KMS-11 (cell line): ENCODE measurements at regions not wholly inside any gene's neighbourhood (a gene's known extent, or its start where the extent isn't known, plus 50 kb on each side); places are given as distances from the start of the nearest gene placed in this dataset.

ENCODE experiments used
- H2AFZ ChIP-seq: fragments of 200-600 bp; sonication (generic); 2 replicates; pipeline ENCODE4 v1.6.1; 2016; ENCODE audit warnings: antibody characterized with exemption, mixed run types, low read depth
- H3K27ac ChIP-seq: fragments of 200-600 bp; sonication (generic); 2 replicates; pipeline ENCODE4 v1.6.1; 2016; ENCODE audit warnings: mild to moderate bottlenecking, mixed run types
- H3K27me3 ChIP-seq: fragments of 200-600 bp; sonication (generic); 2 replicates; pipeline ENCODE4 v1.6.1; 2017; ENCODE audit warnings: mild to moderate bottlenecking, low read depth, mixed run types, moderate library complexity; ENCODE audit not compliant: insufficient read depth
- H3K36me3 ChIP-seq: fragments of 200-600 bp; sonication (generic); 2 replicates; pipeline ENCODE4 v1.6.1; 2017; ENCODE audit warnings: mild to moderate bottlenecking, mixed run types; ENCODE audit not compliant: insufficient read depth
- H3K4me1 ChIP-seq: fragments of 200-600 bp; sonication (generic); 2 replicates; pipeline ENCODE4 v1.6.1; 2016; ENCODE audit warnings: mild to moderate bottlenecking, low read depth, mixed run types; ENCODE audit not compliant: poor library complexity, severe bottlenecking
- H3K4me2 ChIP-seq: fragments of 200-600 bp; sonication (generic); 2 replicates; pipeline ENCODE4 v1.7.0; 2016; ENCODE audit warnings: mild to moderate bottlenecking, mixed run types
- H3K4me3 ChIP-seq: fragments of 200-600 bp; sonication (generic); IDR thresholded peaks from 2 replicates; pipeline ENCODE4 v1.6.1; 2017; ENCODE audit warnings: low read depth, low read length, mixed read lengths; ENCODE audit not compliant: insufficient read depth
- H3K79me2 ChIP-seq: fragments of 200-600 bp; sonication (generic); 2 replicates; pipeline ENCODE4 v1.6.1; 2016; ENCODE audit warnings: low read depth, mixed run types; ENCODE audit not compliant: insufficient read depth
- H3K9ac ChIP-seq: fragments of 200-600 bp; sonication (generic); 2 replicates; pipeline ENCODE4 v1.6.1; 2016; ENCODE audit warnings: mild to moderate bottlenecking, mixed run types
- H4K20me1 ChIP-seq: fragments of 200-600 bp; sonication (generic); 2 replicates; pipeline ENCODE4 v1.6.1; 2016; ENCODE audit warnings: mild to moderate bottlenecking, mixed run types; ENCODE audit not compliant: insufficient read depth
- TF ChIP-seq, protein P1 (sequence below): fragments of 200-600 bp; sonication (generic); conservative IDR thresholded peaks from 2 replicates; pipeline ENCODE4 v1.6.1; 2017; ENCODE audit warnings: low read depth, mild to moderate bottlenecking, antibody characterized with exemption, low read length, moderate library complexity, mixed read lengths

GRCh38 chr5:23717486-23717885, 210.1 kb downstream of the PRDM9 start:
- TF ChIP-seq, protein P1, sequence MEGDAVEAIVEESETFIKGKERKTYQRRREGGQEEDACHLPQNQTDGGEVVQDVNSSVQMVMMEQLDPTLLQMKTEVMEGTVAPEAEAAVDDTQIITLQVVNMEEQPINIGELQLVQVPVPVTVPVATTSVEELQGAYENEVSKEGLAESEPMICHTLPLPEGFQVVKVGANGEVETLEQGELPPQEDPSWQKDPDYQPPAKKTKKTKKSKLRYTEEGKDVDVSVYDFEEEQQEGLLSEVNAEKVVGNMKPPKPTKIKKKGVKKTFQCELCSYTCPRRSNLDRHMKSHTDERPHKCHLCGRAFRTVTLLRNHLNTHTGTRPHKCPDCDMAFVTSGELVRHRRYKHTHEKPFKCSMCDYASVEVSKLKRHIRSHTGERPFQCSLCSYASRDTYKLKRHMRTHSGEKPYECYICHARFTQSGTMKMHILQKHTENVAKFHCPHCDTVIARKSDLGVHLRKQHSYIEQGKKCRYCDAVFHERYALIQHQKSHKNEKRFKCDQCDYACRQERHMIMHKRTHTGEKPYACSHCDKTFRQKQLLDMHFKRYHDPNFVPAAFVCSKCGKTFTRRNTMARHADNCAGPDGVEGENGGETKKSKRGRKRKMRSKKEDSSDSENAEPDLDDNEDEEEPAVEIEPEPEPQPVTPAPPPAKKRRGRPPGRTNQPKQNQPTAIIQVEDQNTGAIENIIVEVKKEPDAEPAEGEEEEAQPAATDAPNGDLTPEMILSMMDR: no peak
- Histone ChIP-seq H3K27me3 (no peaks in the 10 kb centered on the region), H3K36me3 (no peaks in the 10 kb centered on the region), H3K9ac (peak overlapping the region; percentile 10; the same call in 1 of the 2 replicates), H4K20me1 (no peaks in the 10 kb centered on the region), H3K4me2 (peak overlapping the region; percentile 56), H3K79me2 (no peaks in the 10 kb centered on the region), H2AFZ (peak overlapping the region; percentile 38; the same call in 1 of the 2 replicates), H3K27ac (peak overlapping the region; percentile 34), H3K4me1 (peaks cover 37% of the 10 kb centered on the region), H3K4me3 (no peak overlapping the region)

DNA sequence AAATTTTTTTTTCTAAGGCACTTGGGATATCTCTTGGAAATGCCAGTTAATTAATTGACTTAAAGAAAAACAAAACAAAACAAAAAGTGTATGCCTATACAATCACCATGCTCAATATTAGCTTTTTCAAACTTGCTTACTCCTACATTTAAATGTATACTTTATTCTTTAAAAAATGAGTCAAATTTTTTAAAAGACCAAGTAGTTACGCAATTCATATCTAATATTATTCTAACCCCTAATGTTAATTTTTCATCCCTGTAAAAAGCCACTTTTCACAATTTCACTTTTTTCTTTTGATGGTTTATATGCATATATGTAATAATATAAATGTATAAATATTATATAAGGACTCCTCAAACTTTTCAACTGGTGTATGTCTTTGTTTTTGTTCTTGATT, 211.2 kb downstream of the PRDM9 start:
- Histone ChIP-seq H3K4me3 (no peak overlapping the region), H3K27me3 (no peaks in the 10 kb centered on the region), H2AFZ (no peak overlapping the region), H3K9ac (no peak overlapping the region), H3K4me2 (no peak overlapping the region), H3K36me3 (no peaks in the 10 kb centered on the region), H3K4me1 (peaks cover 37% of the 10 kb centered on the region), H3K79me2 (no peaks in the 10 kb centered on the region), H3K27ac (no peak overlapping the region), H4K20me1 (no peaks in the 10 kb centered on the region)
- TF ChIP-seq, protein P1: no peak

- no peaks in the 10 kb centered on the region for H4K20me1 ChIP-seq
- no peaks in the 10 kb centered on the region for H3K79me2 ChIP-seq
- no peak overlapping the region for H3K27ac ChIP-seq
- H3K4me2 ChIP-seq: peak overlapping the region; percentile 27; the same call in 1 of the 2 replicates
- no peak overlapping the region for H3K9ac ChIP-seq
- no peaks in the 10 kb centered on the region for H3K36me3 ChIP-seq
- H3K4me1 ChIP-seq: peaks cover 35% of the 10 kb centered on the region
- no peak overlapping the region for H3K4me3 ChIP-seq
- H3K27me3 ChIP-seq: no peaks in the 10 kb centered on the region
- TF ChIP-seq, protein P1: no peak
- H2AFZ ChIP-seq: no peak overlapping the region
Observed at GRCh38 chr5:23721336-23721735, 213.9 kb downstream of the PRDM9 start.

DNA sequence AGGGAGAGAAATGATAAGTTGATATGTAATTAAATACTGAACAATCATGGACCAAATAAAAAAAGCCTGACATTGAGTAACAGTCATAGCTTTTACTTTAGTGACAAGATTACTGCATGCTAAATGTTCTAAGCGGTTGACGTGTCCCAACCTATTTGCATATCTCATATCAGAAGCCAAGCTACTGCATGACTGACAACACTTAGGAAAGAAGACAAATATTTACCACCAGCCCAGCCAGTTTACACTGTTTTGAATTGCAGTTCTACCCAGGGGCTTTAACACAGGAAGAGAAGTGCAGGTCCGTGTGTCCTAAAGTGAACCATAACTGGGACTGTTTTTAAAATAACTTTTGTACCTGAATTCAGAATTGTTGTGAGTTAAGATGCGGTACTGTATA, 219.9 kb downstream of the PRDM9 start:
- no peak overlapping the region for H3K9ac ChIP-seq
- no peaks in the 10 kb centered on the region for H4K20me1 ChIP-seq
- no peak overlapping the region for H3K4me3 ChIP-seq
- H3K4me1 ChIP-seq: no peaks in the 10 kb centered on the region
- no peaks in the 10 kb centered on the region for H3K79me2 ChIP-seq
- no peak overlapping the region for H3K4me2 ChIP-seq
- H3K27ac ChIP-seq: no peak overlapping the region
- no peak overlapping the region for H2AFZ ChIP-seq
- no peaks in the 10 kb centered on the region for H3K27me3 ChIP-seq
- TF ChIP-seq, protein P1: no peak
- H3K36me3 ChIP-seq: no peaks in the 10 kb centered on the region
